Colonic mucosa (tissue), 4 donors: ENCODE measurements at regions not wholly inside any gene's neighbourhood (a gene's known extent, or its start where the extent isn't known, plus 50 kb on each side); places are given as distances from the start of the nearest gene placed in this dataset.

Experiments used
- DNase-seq: peaks from one replicate; pipeline ENCODE4 v3.0.0-alpha.2; 2020
- H3K27ac ChIP-seq: fragments of 200-600 bp; one replicate; pipeline ENCODE4 v1.8.0; 2021
- H3K27me3 ChIP-seq: fragments of 200-600 bp; one replicate; pipeline ENCODE4 v1.8.0; 2021
- H3K36me3 ChIP-seq: fragments of 200-600 bp; one replicate; pipeline ENCODE4 v1.8.0; 2021
- H3K4me1 ChIP-seq: fragments of 200-600 bp; one replicate; pipeline ENCODE4 v1.8.0; 2021; ENCODE audit warnings: mild to moderate bottlenecking
- H3K4me3 ChIP-seq: fragments of 200-600 bp; one replicate; pipeline ENCODE4 v1.8.0; 2021
- H3K9ac ChIP-seq, 2 donors: one replicate each; pipeline ENCODE4 v1.7.0; 2013; ENCODE audit warnings: control low read depth in 2 of 2, low read depth in 2 of 2, low read length in 2 of 2
- H3K9me3 ChIP-seq: fragments of 200-600 bp; one replicate; pipeline ENCODE4 v1.8.0; 2021
- CTCF ChIP-seq: fragments of 200-600 bp; IDR thresholded peaks from one replicate; pipeline ENCODE4 v1.8.0; 2022; ENCODE audit warnings: antibody characterized with exemption, mild to moderate bottlenecking
- intact Hi-C: fragments of 100-400 bp; cut with DNase I; formaldehyde crosslinking; loops from one replicate; pipeline ENCODE4 v1.14.1; 2022
- donor health status: healthy.
- donor health status: DM: no; HTN: no; CAD: no.
- donor health status: DM: no; HTN: no; CAD: no.

DNA sequence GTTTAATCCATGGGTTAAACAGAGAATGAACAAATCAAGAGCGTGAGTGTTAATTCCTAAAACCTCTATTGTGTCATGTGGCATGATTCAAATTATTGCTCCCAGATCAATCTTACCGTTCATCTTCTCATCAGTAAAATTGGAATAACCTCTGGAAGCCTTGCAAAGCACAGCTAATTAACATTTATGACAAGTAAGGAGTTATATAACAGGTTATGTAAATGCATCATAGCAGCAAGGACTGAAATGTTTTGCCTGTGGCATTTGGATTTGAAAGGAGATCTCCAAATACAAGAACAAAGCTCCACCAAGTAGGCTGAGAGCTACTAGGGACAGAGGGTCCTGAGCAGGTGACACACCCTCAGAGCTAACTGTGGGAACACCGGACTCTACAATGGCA is 502.9 kb upstream of the CELF2 start:
- no peak overlapping the region for H3K4me3 ChIP-seq
- intact Hi-C loops: no loop called here
- no peak overlapping the region for H3K9ac ChIP-seq
- H3K27ac ChIP-seq: no peak overlapping the region
- no peak for DNase-seq
- no peaks in the 10 kb centered on the region for H3K27me3 ChIP-seq
- no peaks in the 10 kb centered on the region for H3K36me3 ChIP-seq
- H3K9me3 ChIP-seq: no peaks in the 10 kb centered on the region
- no peak for TF ChIP-seq CTCF
- H3K4me1 ChIP-seq: no peaks in the 10 kb centered on the region

- Histone ChIP-seq H3K27me3 (no peaks in the 10 kb centered on the region), H3K36me3 (no peaks in the 10 kb centered on the region), H3K9me3 (no peaks in the 10 kb centered on the region), H3K9ac (no peak overlapping the region), H3K4me3 (no peak overlapping the region), H3K4me1 (no peaks in the 10 kb centered on the region), H3K27ac (no peak overlapping the region)
- intact Hi-C loops: no loop called here
- DNase-seq: no peak
- no peak for TF ChIP-seq CTCF
Measured at GRCh38 chr10:10515479-10516204, 502.0 kb upstream of the CELF2 start.

DNA sequence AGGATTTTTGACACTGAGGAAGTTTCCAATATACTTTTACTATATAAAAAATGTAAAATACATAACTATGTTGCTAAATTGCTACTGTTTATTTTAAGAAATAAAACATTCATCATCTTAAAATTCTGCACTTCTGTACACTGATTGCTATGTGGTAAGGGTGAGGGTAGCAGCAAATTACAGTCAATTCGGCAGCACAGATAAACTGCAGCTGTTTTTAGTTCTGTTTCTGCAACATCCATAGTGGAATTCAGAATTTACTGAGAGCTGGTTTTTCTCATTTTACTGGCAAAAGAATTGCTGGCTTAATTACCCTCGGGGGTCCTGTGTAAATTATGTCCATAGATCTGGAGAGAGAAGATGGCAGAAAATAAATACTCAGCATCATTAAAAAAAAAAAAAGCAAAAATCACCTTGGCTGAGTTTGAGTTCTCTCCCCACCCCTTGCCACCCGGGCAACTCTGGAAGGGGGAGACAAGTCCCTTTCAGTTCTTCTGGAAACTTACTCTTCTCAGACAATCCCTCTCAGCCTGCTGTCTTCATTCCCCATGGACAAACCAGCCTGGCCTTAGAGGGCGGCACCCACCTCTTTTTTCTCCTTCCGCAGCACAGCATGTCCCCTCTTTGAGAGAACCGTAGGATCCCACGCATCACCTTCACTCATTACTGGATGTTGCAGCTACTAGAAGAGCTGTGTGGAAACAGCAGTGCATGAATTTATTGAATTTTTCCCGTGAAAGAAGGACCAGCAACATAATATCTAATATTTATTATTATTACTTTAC is 501.1 kb upstream of the CELF2 start:
- TF ChIP-seq CTCF: no peak
- intact Hi-C loops: no loop called here

DNA sequence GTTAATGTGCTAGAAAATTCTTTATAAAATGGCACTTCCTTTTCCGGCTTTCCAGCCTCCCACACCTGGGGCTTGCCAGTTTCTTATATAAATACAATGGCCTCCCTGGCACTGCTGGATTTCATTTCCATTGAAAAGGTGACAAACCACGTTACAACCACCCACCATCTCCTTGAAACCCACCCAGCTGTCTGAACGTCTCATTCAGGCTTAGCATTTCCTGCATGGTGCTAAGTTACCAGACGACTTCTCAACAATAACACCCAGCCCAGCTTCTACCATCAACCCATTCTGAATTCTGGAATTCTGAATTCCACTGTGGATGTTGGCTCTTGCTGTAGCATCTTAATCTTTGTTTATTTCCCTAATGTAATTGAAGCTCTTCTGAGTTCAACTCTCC is 499.8 kb upstream of the CELF2 start:
- Histone ChIP-seq H3K27me3 (no peaks in the 10 kb centered on the region), H3K27ac (no peak overlapping the region), H3K36me3 (no peaks in the 10 kb centered on the region), H3K9ac (no peak overlapping the region), H3K4me1 (no peaks in the 10 kb centered on the region), H3K4me3 (no peak overlapping the region), H3K9me3 (no peaks in the 10 kb centered on the region)
- TF ChIP-seq CTCF: no peak
- no peak for DNase-seq
- intact Hi-C loops: no loop called here

More for the DNA sequence above, 501.1 kb upstream of the CELF2 start:
- no peaks in the 10 kb centered on the region for H3K36me3 ChIP-seq
- DNase-seq: no peak
- H3K27ac ChIP-seq: no peak overlapping the region
- H3K4me3 ChIP-seq: no peak overlapping the region
- H3K9ac ChIP-seq: no peak overlapping the region
- no peaks in the 10 kb centered on the region for H3K27me3 ChIP-seq
- H3K9me3 ChIP-seq: no peaks in the 10 kb centered on the region
- H3K4me1 ChIP-seq: no peaks in the 10 kb centered on the region

GRCh38 chr10:10519674-10520073 is 498.0 kb upstream of the CELF2 start:
- Histone ChIP-seq H3K4me3 (no peak overlapping the region), H3K4me1 (no peaks in the 10 kb centered on the region), H3K9ac (no peak overlapping the region), H3K27ac (no peak overlapping the region), H3K9me3 (no peaks in the 10 kb centered on the region), H3K36me3 (no peaks in the 10 kb centered on the region), H3K27me3 (no peaks in the 10 kb centered on the region)
- no peak for DNase-seq
- intact Hi-C loops: no loop called here
- no peak for TF ChIP-seq CTCF
